ENCODE measurements at regions not wholly inside any gene's neighbourhood (a gene's known extent, or its start where the extent isn't known, plus 50 kb on each side); places are given as distances from the start of the nearest gene placed in this dataset.
A peak's percentile ranks its signal among the peaks of the same experiment; 100 is the strongest.

GRCh38 chr9:30964332-30964731 is 1420.1 kb upstream of the ACO1 start (continued):
- TF ChIP-seq REST (IDR thresholded peaks at IDR 0.05; ENCODE audit: low read depth, low read length) (no peak), IKZF2 (IDR thresholded peaks at IDR 0.05) (no peak), CBX3 (IDR thresholded peaks at IDR 0.05; ENCODE audit: borderline replicate concordance, low read depth) (no peak), POLR2AphosphoS5 (IDR thresholded peaks at IDR 0.05; ENCODE audit: low read length) (no peak)

- H3K27ac ChIP-seq (ENCODE audit: control insufficient read depth, insufficient read depth) = no peak overlapping the region
- H4K20me1 ChIP-seq (ENCODE audit: control insufficient read depth, insufficient read depth) = no peaks in the 10 kb centered on the region
- ChIA-PET CTCF (no interaction called here), POLR2A (no interaction called here), SMC1A (ENCODE audit: uncharacterized antibody, unreplicated experiment) (no interaction called here), RAD21 (ENCODE audit: unreplicated experiment) (no interaction called here)
- DNase-seq (ENCODE audit: low read depth, low spot score) (no peak), ATAC-seq (peak; percentile 32; the same call in 1 of the 3 replicates), FAIRE-seq (no peak)
- no peaks in the 10 kb centered on the region for H3K79me2 ChIP-seq (ENCODE audit: control insufficient read depth, insufficient read depth, low read length)
- H3K9me3 ChIP-seq (replicated peaks; ENCODE audit: control insufficient read depth, insufficient read depth, low read length) = no peaks in the 10 kb centered on the region
- no peak overlapping the region for H2AFZ ChIP-seq (ENCODE audit: control insufficient read depth, low read depth, low read length)
- H3K4me3 ChIP-seq = no peak overlapping the region
- intact Hi-C loops (cut with micrococcal nuclease; ENCODE audit: unreplicated experiment) (no loop called here), in situ Hi-C loops (cut with MboI) (no loop called here)
- no peak overlapping the region for H3K9ac ChIP-seq (ENCODE audit: control insufficient read depth, insufficient read depth, low read length)
- 6% methylated on average over 1 of the region's 1 CpG for WGBS (ENCODE audit: insufficient coverage, insufficient replicate concordance, low lambda C conversion rate, missing lambda C conversion rate)
- H3K4me1 ChIP-seq (ENCODE audit: control insufficient read depth, insufficient read depth, low read length) = no peaks in the 10 kb centered on the region
- H3K27me3 ChIP-seq (replicated peaks in 1 of 2; ENCODE audit: control insufficient read depth in 2 of 2, insufficient read depth in 2 of 2, low read length in 1 of 2) = no peaks in the 10 kb centered on the region
- no TSS peak for BruUV-seq (replicated peaks)
- H3K4me2 ChIP-seq (ENCODE audit: control insufficient read depth, insufficient read depth) = no peak overlapping the region
- H3K36me3 ChIP-seq (ENCODE audit: control insufficient read depth in 2 of 2, insufficient read depth in 2 of 2, low read length in 1 of 2) = no peaks in the 10 kb centered on the region
- TF ChIP-seq ZBTB4 (CRISPR knock-in tag; IDR thresholded peaks at IDR 0.05) (no peak), MYC (IDR thresholded peaks at IDR 0.05; ENCODE audit: insufficient read depth, insufficient read length, insufficient replicate concordance, low read length, severe bottlenecking) (no peak), HSF1 (IDR thresholded peaks at IDR 0.05; ENCODE audit: low read depth, low read length) (no peak), ZNF207 (IDR thresholded peaks at IDR 0.05; ENCODE audit: borderline replicate concordance) (no peak), SKIL (IDR thresholded peaks at IDR 0.05; ENCODE audit: low read depth, poor library complexity, severe bottlenecking) (no peak), MXI1 (IDR thresholded peaks at IDR 0.05; ENCODE audit: low read depth, low read length) (no peak), MTA3 (IDR thresholded peaks at IDR 0.05; ENCODE audit: borderline replicate concordance, low read length) (no peak)
These were observed 1417.0 kb upstream of the ACO1 start for GRCh38 chr9:30967476-30967875.
